ENCODE measurements at regions not wholly inside any gene's neighbourhood (a gene's known extent, or its start where the extent isn't known, plus 50 kb on each side); places are given as distances from the start of the nearest gene placed in this dataset.

DNA sequence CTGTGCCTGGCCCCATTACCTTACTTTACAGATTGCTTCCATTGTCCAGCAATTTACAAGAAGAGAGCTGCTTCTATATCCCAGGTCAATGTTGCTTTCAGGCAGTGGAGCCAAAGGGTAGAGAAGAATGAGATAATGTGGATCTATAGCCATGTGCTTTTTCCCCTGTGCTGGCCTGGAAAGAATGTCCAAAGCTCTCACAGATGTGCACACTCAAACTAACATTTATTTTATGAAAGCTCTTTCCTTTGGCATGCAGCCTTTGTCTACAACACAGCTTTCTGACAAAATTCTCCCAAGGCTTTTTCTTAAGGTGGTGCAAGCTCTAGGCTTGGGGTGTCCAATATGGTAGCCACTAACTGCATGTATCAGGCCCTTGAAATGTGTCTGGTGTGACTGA is 217.3 kb downstream of the LRRC70 start:
- Histone ChIP-seq H3K9me3 (no peaks in the 10 kb centered on the region), H3K27ac (no peak overlapping the region), H3K36me3 (no peaks in the 10 kb centered on the region), H3K9ac (ENCODE audit: low read depth in 2 of 2, low read length in 2 of 2) (no peak overlapping the region), H3K4me3 (no peak overlapping the region), H3K4me1 (no peaks in the 10 kb centered on the region), H3K27me3 (no peaks in the 10 kb centered on the region)
- TF ChIP-seq, protein P1, sequence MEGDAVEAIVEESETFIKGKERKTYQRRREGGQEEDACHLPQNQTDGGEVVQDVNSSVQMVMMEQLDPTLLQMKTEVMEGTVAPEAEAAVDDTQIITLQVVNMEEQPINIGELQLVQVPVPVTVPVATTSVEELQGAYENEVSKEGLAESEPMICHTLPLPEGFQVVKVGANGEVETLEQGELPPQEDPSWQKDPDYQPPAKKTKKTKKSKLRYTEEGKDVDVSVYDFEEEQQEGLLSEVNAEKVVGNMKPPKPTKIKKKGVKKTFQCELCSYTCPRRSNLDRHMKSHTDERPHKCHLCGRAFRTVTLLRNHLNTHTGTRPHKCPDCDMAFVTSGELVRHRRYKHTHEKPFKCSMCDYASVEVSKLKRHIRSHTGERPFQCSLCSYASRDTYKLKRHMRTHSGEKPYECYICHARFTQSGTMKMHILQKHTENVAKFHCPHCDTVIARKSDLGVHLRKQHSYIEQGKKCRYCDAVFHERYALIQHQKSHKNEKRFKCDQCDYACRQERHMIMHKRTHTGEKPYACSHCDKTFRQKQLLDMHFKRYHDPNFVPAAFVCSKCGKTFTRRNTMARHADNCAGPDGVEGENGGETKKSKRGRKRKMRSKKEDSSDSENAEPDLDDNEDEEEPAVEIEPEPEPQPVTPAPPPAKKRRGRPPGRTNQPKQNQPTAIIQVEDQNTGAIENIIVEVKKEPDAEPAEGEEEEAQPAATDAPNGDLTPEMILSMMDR (IDR thresholded peaks at IDR 0.05): no peak
- intact Hi-C loops (cut with DNase I): no loop called here
- DNase-seq: no peak

DNA sequence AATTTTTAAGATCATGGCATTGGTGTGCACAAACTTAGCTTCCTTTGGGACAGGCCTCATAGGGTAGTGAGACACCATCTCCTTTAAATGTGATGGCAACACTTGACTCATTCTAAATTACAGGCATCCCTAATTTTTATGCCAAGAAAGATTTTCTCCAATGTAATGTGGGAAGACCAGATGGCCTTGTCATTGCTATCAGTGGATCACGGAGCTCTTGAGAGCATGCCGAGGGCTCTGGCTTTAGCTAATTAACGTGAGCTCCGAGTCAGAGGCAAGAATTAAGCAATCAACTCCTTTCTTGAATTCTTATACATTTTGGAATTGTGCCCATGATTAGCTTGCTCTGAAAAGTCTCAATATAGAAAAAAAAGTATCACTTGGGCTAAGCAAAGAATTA is 215.8 kb downstream of the LRRC70 start:
- H3K4me1 ChIP-seq: no peaks in the 10 kb centered on the region
- H3K27me3 ChIP-seq: no peaks in the 10 kb centered on the region
- no peak overlapping the region for H3K9ac ChIP-seq (ENCODE audit: low read depth in 2 of 2, low read length in 2 of 2)
- TF ChIP-seq, protein P1 (IDR thresholded peaks at IDR 0.05): no peak
- no peaks in the 10 kb centered on the region for H3K36me3 ChIP-seq
- no peak for DNase-seq
- no peaks in the 10 kb centered on the region for H3K9me3 ChIP-seq
- intact Hi-C loops (cut with DNase I): no loop called here
- H3K4me3 ChIP-seq: no peak overlapping the region
- no peak overlapping the region for H3K27ac ChIP-seq

DNA sequence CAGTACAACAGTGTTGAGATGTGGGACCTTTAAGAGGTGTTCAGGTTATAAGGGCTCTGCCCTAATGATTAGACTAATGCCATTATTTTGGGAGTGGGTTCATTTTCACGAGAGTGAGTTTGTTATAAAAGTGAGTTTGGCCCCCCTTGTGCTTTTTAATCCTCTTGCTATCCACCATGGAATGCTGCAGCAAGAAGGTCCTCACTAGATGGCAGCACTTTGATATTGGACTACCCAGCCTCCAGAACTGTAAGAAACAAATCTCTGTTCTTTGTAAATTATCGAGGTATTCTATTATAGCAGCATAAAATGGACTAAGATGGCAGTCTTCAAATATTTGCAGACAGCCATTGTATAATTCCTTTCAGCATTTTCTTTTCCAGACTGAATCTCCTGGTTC is 212.4 kb downstream of the LRRC70 start:
- Histone ChIP-seq H3K4me1 (no peaks in the 10 kb centered on the region), H3K4me3 (no peak overlapping the region), H3K36me3 (no peaks in the 10 kb centered on the region), H3K9ac (ENCODE audit: low read depth in 2 of 2, low read length in 2 of 2) (no peak overlapping the region), H3K27ac (no peak overlapping the region), H3K9me3 (no peaks in the 10 kb centered on the region), H3K27me3 (no peaks in the 10 kb centered on the region)
- no peak for DNase-seq
- TF ChIP-seq, protein P1 (IDR thresholded peaks at IDR 0.05): no peak
- intact Hi-C loops (cut with DNase I): no loop called here

DNA sequence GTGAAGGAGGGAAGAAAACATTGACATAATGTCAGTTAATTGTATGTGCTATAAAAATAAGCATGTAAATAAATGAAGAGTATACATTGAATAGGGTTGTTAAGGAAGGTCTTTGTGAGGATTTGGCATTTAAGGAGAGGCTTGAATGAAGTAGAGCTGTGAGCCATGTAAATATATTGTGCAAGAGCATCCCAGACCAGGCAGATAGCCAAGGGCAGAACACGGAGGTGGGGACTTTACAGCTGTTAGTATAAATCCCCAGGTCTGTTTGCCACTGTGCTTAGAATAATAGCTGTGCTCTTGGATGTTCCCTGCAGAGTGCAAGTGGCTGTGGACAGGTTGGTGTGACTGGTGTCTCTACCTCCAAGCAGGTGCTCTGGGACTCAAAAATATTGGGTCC is 211.7 kb downstream of the LRRC70 start:
- no peak for DNase-seq
- intact Hi-C loops (cut with DNase I): no loop called here
- Histone ChIP-seq H3K4me1 (no peaks in the 10 kb centered on the region), H3K36me3 (no peaks in the 10 kb centered on the region), H3K9ac (ENCODE audit: low read depth in 2 of 2, low read length in 2 of 2) (no peak overlapping the region), H3K27me3 (no peaks in the 10 kb centered on the region), H3K9me3 (no peaks in the 10 kb centered on the region), H3K27ac (no peak overlapping the region), H3K4me3 (no peak overlapping the region)
- TF ChIP-seq, protein P1 (IDR thresholded peaks at IDR 0.05): no peak

DNA sequence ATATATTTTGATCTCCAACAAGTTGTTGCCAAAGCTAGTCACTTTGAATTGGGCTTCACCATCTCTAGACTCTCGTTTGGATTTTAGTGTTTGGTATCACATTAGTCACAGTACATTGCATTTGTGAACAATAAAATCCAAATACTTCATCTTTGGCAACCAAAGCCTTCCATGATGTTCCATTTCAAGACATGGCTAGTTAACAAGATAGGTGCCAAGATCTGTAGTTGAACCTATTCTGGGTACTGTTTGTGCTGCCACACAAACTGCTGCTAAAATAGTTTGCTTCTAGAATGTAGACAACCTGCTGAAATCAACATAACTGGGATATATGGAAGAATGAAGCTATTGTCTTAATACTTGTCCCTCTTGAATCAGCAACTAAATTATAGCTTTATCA is 207.5 kb downstream of the LRRC70 start:
- Histone ChIP-seq H3K4me3 (no peak overlapping the region), H3K27me3 (no peaks in the 10 kb centered on the region), H3K27ac (no peak overlapping the region), H3K4me1 (no peaks in the 10 kb centered on the region), H3K9me3 (no peaks in the 10 kb centered on the region), H3K9ac (ENCODE audit: low read depth in 2 of 2, low read length in 2 of 2) (no peak overlapping the region), H3K36me3 (no peaks in the 10 kb centered on the region)
- TF ChIP-seq, protein P1 (IDR thresholded peaks at IDR 0.05): no peak
- intact Hi-C loops (cut with DNase I): loop anchor here (10.0 kb wide), 1 partner anchor 571 kb away; no protein-coding TSS in a partner anchor
- no peak for DNase-seq

DNA sequence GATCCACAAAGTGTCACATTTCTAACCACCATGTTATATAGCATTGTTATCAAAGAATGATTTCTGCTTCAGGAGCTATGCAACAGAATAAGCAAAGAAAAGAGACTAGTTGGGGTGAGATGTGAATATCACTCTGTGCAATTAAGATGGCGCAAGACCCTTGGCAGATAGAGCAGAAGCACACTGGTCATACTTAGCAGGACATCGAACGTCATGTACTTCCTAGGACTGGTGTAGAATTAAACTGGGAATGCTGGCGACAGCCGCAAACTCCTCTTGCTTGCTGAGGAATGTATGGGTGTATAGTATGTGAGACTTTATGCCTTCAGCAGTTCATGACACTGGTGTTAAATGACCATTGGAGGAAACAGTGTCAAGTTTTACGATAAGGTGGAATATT is 207.0 kb downstream of the LRRC70 start:
- no peak overlapping the region for H3K27ac ChIP-seq
- no peaks in the 10 kb centered on the region for H3K4me1 ChIP-seq
- H3K27me3 ChIP-seq: no peaks in the 10 kb centered on the region
- H3K4me3 ChIP-seq: no peak overlapping the region
- H3K9me3 ChIP-seq: no peaks in the 10 kb centered on the region
- intact Hi-C loops (cut with DNase I): loop anchor here (10.0 kb wide), 1 partner anchor 571 kb away; no protein-coding TSS in a partner anchor
- no peak overlapping the region for H3K9ac ChIP-seq (ENCODE audit: low read depth in 2 of 2, low read length in 2 of 2)
- DNase-seq: no peak
- H3K36me3 ChIP-seq: no peaks in the 10 kb centered on the region
- TF ChIP-seq, protein P1 (IDR thresholded peaks at IDR 0.05): no peak

Measured in colonic mucosa (tissue), 4 donors.